MM.1S (cell line): ENCODE measurements at regions not wholly inside any gene's neighbourhood (a gene's known extent, or its start where the extent isn't known, plus 50 kb on each side); places are given as distances from the start of the nearest gene placed in this dataset.

Experiments used
- DNase-seq: peaks from one replicate; pipeline ENCODE4 v3.0.0-alpha.2; 2015
- H2AFZ ChIP-seq: fragments of 300-600 bp; sonication (generic); 2 replicates; pipeline ENCODE4 v1.6.0; 2016; ENCODE audit warnings: antibody characterized with exemption, low read length
- H3F3A ChIP-seq: fragments of 300-600 bp; sonication (generic); 2 replicates; pipeline ENCODE4 v1.6.1; 2016; ENCODE audit warnings: mild to moderate bottlenecking, antibody characterized with exemption, low read length, moderate library complexity, mixed read lengths; ENCODE audit not compliant: insufficient read depth
- H3K27ac ChIP-seq: fragments of 300-600 bp; sonication (generic); 2 replicates; pipeline ENCODE4 v1.5.1; 2016; ENCODE audit warnings: mild to moderate bottlenecking, low read length
- H3K27me3 ChIP-seq: fragments of 300-600 bp; sonication (generic); replicated peaks from 2 replicates; pipeline ENCODE4 v1.6.0; 2016; ENCODE audit warnings: low read length; ENCODE audit not compliant: insufficient read depth
- H3K36me3 ChIP-seq: fragments of 300-600 bp; sonication (generic); replicated peaks from 2 replicates; pipeline ENCODE4 v1.6.1; 2016; ENCODE audit warnings: mild to moderate bottlenecking, low read length, mixed read lengths; ENCODE audit not compliant: insufficient read depth
- H3K4me1 ChIP-seq: fragments of 300-600 bp; sonication (generic); 2 replicates; pipeline ENCODE4 v1.6.1; 2016; ENCODE audit warnings: low read length, mixed read lengths
- H3K4me2 ChIP-seq: fragments of 300-600 bp; sonication (generic); 2 replicates; pipeline ENCODE4 v1.6.0; 2016; ENCODE audit warnings: low read depth, low read length
- H3K4me3 ChIP-seq: fragments of 300-600 bp; sonication (generic); 2 replicates; pipeline ENCODE4 v1.5.1; 2016; ENCODE audit warnings: low read length, mixed read lengths
- H3K79me2 ChIP-seq: fragments of 300-600 bp; sonication (generic); 2 replicates; pipeline ENCODE4 v1.6.1; 2016; ENCODE audit warnings: mixed run types, low read length, mixed read lengths
- H3K9ac ChIP-seq: fragments of 300-600 bp; sonication (generic); 2 replicates; pipeline ENCODE4 v1.6.1; 2016; ENCODE audit warnings: low read length, mixed read lengths
- H3K9me2 ChIP-seq: fragments of 300-600 bp; sonication (generic); replicated peaks from 2 replicates; pipeline ENCODE4 v1.6.1; 2016; ENCODE audit warnings: mild to moderate bottlenecking, low read length, mixed read lengths; ENCODE audit not compliant: insufficient read depth
- H3K9me3 ChIP-seq: fragments of 300-600 bp; sonication (generic); replicated peaks from 2 replicates; pipeline ENCODE4 v1.6.1; 2016; ENCODE audit warnings: mild to moderate bottlenecking, low read length, mixed read lengths; ENCODE audit not compliant: insufficient read depth
- H4K20me1 ChIP-seq: fragments of 300-600 bp; sonication (generic); 2 replicates; pipeline ENCODE4 v1.6.1; 2016; ENCODE audit warnings: mild to moderate bottlenecking, low read length, moderate library complexity, mixed read lengths; ENCODE audit not compliant: insufficient read depth
- CTCF ChIP-seq: fragments of 300-600 bp; sonication (generic); IDR thresholded peaks from 2 replicates; pipeline ENCODE4 v1.5.1; 2016; ENCODE audit warnings: antibody characterized with exemption, low read length, mixed read lengths
- EZH2 ChIP-seq: fragments of 300-600 bp; sonication (generic); optimal IDR thresholded peaks from 2 replicates; pipeline ENCODE3; 2017; ENCODE audit warnings: low read depth, mild to moderate bottlenecking, antibody characterized with exemption, low read length, mixed read lengths
- EZH2phosphoT487 ChIP-seq: fragments of 300-600 bp; sonication (generic); IDR thresholded peaks from 2 replicates; pipeline ENCODE4 v1.6.1; 2018; ENCODE audit warnings: antibody characterized with exemption, low read length

GRCh38 chr6:47146431-47147174, 104.5 kb upstream of the ADGRF1 start:
- no peaks in the 10 kb centered on the region for H3K9me3 ChIP-seq
- no peak overlapping the region for H3K4me3 ChIP-seq
- H3F3A ChIP-seq: no peaks in the 10 kb centered on the region
- no peak for DNase-seq
- TF ChIP-seq EZH2: no peak
- no peak for TF ChIP-seq EZH2phosphoT487
- no peak for TF ChIP-seq CTCF
- no peak overlapping the region for H2AFZ ChIP-seq
- H3K27me3 ChIP-seq: no peaks in the 10 kb centered on the region
- H3K9ac ChIP-seq: no peak overlapping the region
- no peaks in the 10 kb centered on the region for H3K79me2 ChIP-seq
- H3K36me3 ChIP-seq: no peaks in the 10 kb centered on the region
- no peaks in the 10 kb centered on the region for H3K4me1 ChIP-seq
- no peaks in the 10 kb centered on the region for H3K9me2 ChIP-seq
- no peak overlapping the region for H3K27ac ChIP-seq
- H3K4me2 ChIP-seq: no peak overlapping the region
- H4K20me1 ChIP-seq: no peaks in the 10 kb centered on the region

GRCh38 chr6:47145212-47145611, 103.1 kb upstream of the ADGRF1 start:
- no peaks in the 10 kb centered on the region for H3K4me1 ChIP-seq
- H4K20me1 ChIP-seq: no peaks in the 10 kb centered on the region
- H3K9ac ChIP-seq: no peak overlapping the region
- no peak overlapping the region for H3K4me2 ChIP-seq
- no peak overlapping the region for H2AFZ ChIP-seq
- no peaks in the 10 kb centered on the region for H3K9me3 ChIP-seq
- no peak overlapping the region for H3K4me3 ChIP-seq
- TF ChIP-seq EZH2phosphoT487 (no peak), EZH2 (no peak), CTCF (no peak)
- H3K9me2 ChIP-seq: no peaks in the 10 kb centered on the region
- H3K36me3 ChIP-seq: no peaks in the 10 kb centered on the region
- no peak for DNase-seq
- no peaks in the 10 kb centered on the region for H3K79me2 ChIP-seq
- H3F3A ChIP-seq: no peaks in the 10 kb centered on the region
- no peak overlapping the region for H3K27ac ChIP-seq
- H3K27me3 ChIP-seq: no peaks in the 10 kb centered on the region

GRCh38 chr6:47144306-47144705, 102.2 kb upstream of the ADGRF1 start:
- no peak for DNase-seq
- H3K9ac ChIP-seq: no peak overlapping the region

More at GRCh38 chr6:47144306-47144705, 102.2 kb upstream of the ADGRF1 start:
- TF ChIP-seq EZH2phosphoT487: no peak
- no peak for TF ChIP-seq CTCF
- no peak for TF ChIP-seq EZH2
- Histone ChIP-seq H3K4me2 (no peak overlapping the region), H3K27ac (no peak overlapping the region), H3K27me3 (no peaks in the 10 kb centered on the region), H3K9me2 (no peaks in the 10 kb centered on the region), H3K4me1 (no peaks in the 10 kb centered on the region), H3F3A (no peaks in the 10 kb centered on the region), H3K79me2 (no peaks in the 10 kb centered on the region), H2AFZ (no peak overlapping the region), H4K20me1 (no peaks in the 10 kb centered on the region), H3K4me3 (no peak overlapping the region), H3K36me3 (no peaks in the 10 kb centered on the region), H3K9me3 (no peaks in the 10 kb centered on the region)
